Heart left ventricle (tissue), 16 donors: ENCODE measurements at regions not wholly inside any gene's neighbourhood (a gene's known extent, or its start where the extent isn't known, plus 50 kb on each side); places are given as distances from the start of the nearest gene placed in this dataset.

Experiments used
- ATAC-seq, 4 donors: fragments of 200-7000 bp; cut with Tn5 transposase; one replicate each; pipeline ENCODE4 v1.9.1; 2020 to 2022; ENCODE audit warnings: moderate library complexity in 4 of 4, mild to moderate bottlenecking in 3 of 4, moderate number of reproducible peaks in 1 of 4
- DNase-seq, 5 donors: peaks; one replicate each; pipeline ENCODE4 v3.0.0-alpha.2; 2020
- H3K27ac ChIP-seq, 12 donors: fragments of 200-600 bp; sonication (generic) in 4 of 12; one replicate each; pipeline versions ENCODE4 v1.5.0 to v1.8.0; 2016 to 2022; ENCODE audit warnings: mild to moderate bottlenecking in 2 of 12
- H3K27me3 ChIP-seq, 9 donors: fragments of 200-600 bp; sonication (generic) in 2 of 9; one replicate each; pipeline versions ENCODE4 v1.5.1 to v1.8.0; 2016 to 2022; ENCODE audit warnings: mild to moderate bottlenecking in 3 of 9
- H3K36me3 ChIP-seq, 9 donors: fragments of 200-600 bp; sonication (generic) in 2 of 9; one replicate each; pipeline versions ENCODE4 v1.5.0 to v1.8.0; 2018 to 2022; ENCODE audit warnings: mild to moderate bottlenecking in 2 of 9
- H3K4me1 ChIP-seq, 12 donors: fragments of 200-600 bp; sonication (generic) in 4 of 12; one replicate each; pipeline versions ENCODE4 v1.5.0 to v1.8.0; 2016 to 2022; ENCODE audit warnings: mild to moderate bottlenecking in 3 of 12
- H3K4me3 ChIP-seq, 12 donors: fragments of 200-600 bp; sonication (generic) in 4 of 12; one replicate each; pipeline versions ENCODE4 v1.5.0 to v1.8.0; 2017 to 2022; ENCODE audit warnings: mild to moderate bottlenecking in 9 of 12, moderate library complexity in 4 of 12
- H3K9me3 ChIP-seq, 12 donors: fragments of 200-600 bp; sonication (generic) in 4 of 12; one replicate each; pipeline versions ENCODE4 v1.5.0 to v1.8.0; 2016 to 2022; ENCODE audit warnings: mild to moderate bottlenecking in 1 of 12
- CTCF ChIP-seq, 12 donors: fragments of 200-600 bp; sonication (generic) in 4 of 12; IDR thresholded peaks; one replicate each; pipeline versions ENCODE4 v1.5.0 to v1.8.0; 2018 to 2022; ENCODE audit warnings: antibody characterized with exemption in 12 of 12, mild to moderate bottlenecking in 5 of 12
- POLR2A ChIP-seq, 2 donors: fragments of 450-650 bp; IDR thresholded peaks; one replicate each; pipeline ENCODE4 v1.6.1; 2017; ENCODE audit warnings: antibody characterized with exemption in 2 of 2, mild to moderate bottlenecking in 2 of 2, moderate library complexity in 2 of 2
- WGBS, 4 donors: extraction: QIAGEN DNeasy Blood & Tissue Kit in 2 of 4; methylation state at CpG; one replicate each; pipeline versions ENCODE4 v1.1.5 to v1.1.7; 2013 to 2018; 5-methylcytosine and 5-hydroxymethylcytosine counted together
- intact Hi-C, 10 donors: fragments of 100-400 bp; cut with DNase I; formaldehyde crosslinking; loops; one replicate each; pipeline versions ENCODE4 v1.11.1 to v1.14.2; 2022
- donor health status: ischemic (EF 13 %, LVEDD 7.1; RV severe dilation, severe dysfunction).
- donor health status: healthy with polysubstance abuse.
- donor health status: DM: no; HTN: yes; CAD: no.
- donor health status: DM: no; HTN: no; CAD: no.
- donor health status: ischemic (EF 25% LVEDD 6.9; RV normal size, moderate dysfunction).
- donor health status: ischemic (EF 25% LVEDD 5.7; RV mildly dilated, moderate dysfunction).
- donor health status: healthy.
- donor health status: DM: yes; HTN: yes; CAD: no.
- donor health status: ischemic (EF 35%, LVEDD 5.7; RV mildly dilated, moderate dysfunction).
- donor health status: nonischemic (EF 11% LVEDD 7.7; RV severe dilation, severe dysfunction).
- donor health status: DM: yes; HTN: yes; CAD: no.
- donor health status: PGD.
- donor health status: ischemic (EF 29% LVEDD 5.4; RV normal size, mild dysfunction).
- donor health status: nonischemic (EF 23%, LVEDD 6.1; RV moderate dilation, normal function).

GRCh38 chr2:153354377-153354776 is 124.2 kb downstream of the RPRM start:
- H3K9me3 ChIP-seq = peaks cover 0 to 13% (median 0%) of the 10 kb centered on the region in 12 donors
- no peak overlapping the region for H3K27ac ChIP-seq
- WGBS, 4 donors = 10 to 19% (median 12%) methylated on average over 1 of the region's 1 CpG
- H3K4me1 ChIP-seq = no peaks in the 10 kb centered on the region
- DNase-seq (no peak), ATAC-seq (no peak)
- intact Hi-C loops = no loop called here
- no peak for TF ChIP-seq CTCF (IDR thresholded peaks at IDR 0.05)
- no peak for TF ChIP-seq POLR2A (IDR thresholded peaks at IDR 0.05)
- H3K4me3 ChIP-seq = no peak overlapping the region
- H3K36me3 ChIP-seq = no peaks in the 10 kb centered on the region
- H3K27me3 ChIP-seq = no peaks in the 10 kb centered on the region

DNA sequence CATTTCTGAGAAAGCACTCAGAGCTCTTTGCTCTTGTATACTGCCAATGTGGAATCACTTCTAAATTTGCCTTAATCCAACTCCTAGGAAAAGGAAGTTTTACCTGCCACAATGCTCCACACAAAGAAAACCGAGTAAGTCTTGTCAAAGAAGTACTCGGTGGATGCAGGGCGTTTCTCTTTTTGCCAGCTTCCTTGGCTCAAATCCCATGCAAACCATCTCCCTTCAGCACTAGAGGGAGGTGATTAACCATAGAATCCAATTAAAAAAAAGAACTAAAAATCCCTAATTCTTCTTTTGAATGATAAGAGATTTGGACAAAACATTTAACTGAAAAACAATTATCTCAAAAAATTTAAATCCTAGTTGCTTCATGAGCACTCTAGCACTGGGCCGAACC is 129.0 kb downstream of the RPRM start:
- intact Hi-C loops = no loop called here
- no peak overlapping the region for H3K4me3 ChIP-seq
- H3K4me1 ChIP-seq = no peaks in the 10 kb centered on the region
- 70 to 81% (median 78%) methylated on average over 4 of the region's 4 CpGs for WGBS, 4 donors
- ATAC-seq = no peak
- H3K27me3 ChIP-seq = no peaks in the 10 kb centered on the region
- H3K36me3 ChIP-seq = no peaks in the 10 kb centered on the region
- DNase-seq = no peak
- no peak overlapping the region for H3K27ac ChIP-seq
- peaks cover 0 to 13% (median 0%) of the 10 kb centered on the region in 12 donors for H3K9me3 ChIP-seq
- no peak for TF ChIP-seq POLR2A (IDR thresholded peaks at IDR 0.05)

- DNase-seq = no peak
- Histone ChIP-seq H3K36me3 (no peaks in the 10 kb centered on the region), H3K9me3 (peaks cover 0 to 13% (median 0%) of the 10 kb centered on the region in 12 donors), H3K4me1 (no peaks in the 10 kb centered on the region), H3K27ac (no peak overlapping the region), H3K27me3 (no peaks in the 10 kb centered on the region), H3K4me3 (no peak overlapping the region)
- no peak for ATAC-seq
- 41 to 50% (median 48%) methylated on average over 2 of the region's 2 CpGs for WGBS, 4 donors
- TF ChIP-seq CTCF (IDR thresholded peaks at IDR 0.05) (no peak), POLR2A (IDR thresholded peaks at IDR 0.05) (no peak)
- intact Hi-C loops = no loop called here
Measured at GRCh38 chr2:153347818-153348495, 130.6 kb downstream of the RPRM start.

DNA sequence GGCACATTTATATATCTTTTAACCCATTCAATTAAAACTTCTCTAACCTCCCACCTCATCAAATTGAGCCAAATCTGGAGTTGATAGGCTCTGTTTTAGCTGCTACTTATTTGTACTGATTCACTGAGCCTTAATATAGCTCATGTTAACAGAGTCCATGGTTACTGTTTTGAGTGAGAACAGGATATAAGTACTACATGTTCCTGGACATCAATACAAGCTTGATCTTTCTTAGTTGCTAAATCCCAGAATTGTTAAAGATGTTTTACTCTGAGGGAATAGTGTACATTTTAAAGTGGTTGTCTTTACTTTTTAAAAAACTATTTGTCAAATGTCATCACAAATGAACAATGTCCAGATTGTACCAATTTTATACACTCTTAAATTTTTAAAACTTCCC is 157.7 kb downstream of the RPRM start:
- H3K27ac ChIP-seq = no peak overlapping the region

More for the DNA sequence above, 157.7 kb downstream of the RPRM start:
- Histone ChIP-seq H3K27me3 (no peaks in the 10 kb centered on the region), H3K4me1 (no peaks in the 10 kb centered on the region), H3K36me3 (no peaks in the 10 kb centered on the region), H3K4me3 (no peak overlapping the region), H3K9me3 (peaks cover 0 to 15% (median 0%) of the 10 kb centered on the region in 12 donors)
- no peak for ATAC-seq
- no peak for DNase-seq
- intact Hi-C loops = no loop called here
- no peak for TF ChIP-seq CTCF (IDR thresholded peaks at IDR 0.05)
